ENCODE measurements at regions not wholly inside any gene's neighbourhood (a gene's known extent, or its start where the extent isn't known, plus 50 kb on each side); places are given as distances from the start of the nearest gene placed in this dataset.

DNA sequence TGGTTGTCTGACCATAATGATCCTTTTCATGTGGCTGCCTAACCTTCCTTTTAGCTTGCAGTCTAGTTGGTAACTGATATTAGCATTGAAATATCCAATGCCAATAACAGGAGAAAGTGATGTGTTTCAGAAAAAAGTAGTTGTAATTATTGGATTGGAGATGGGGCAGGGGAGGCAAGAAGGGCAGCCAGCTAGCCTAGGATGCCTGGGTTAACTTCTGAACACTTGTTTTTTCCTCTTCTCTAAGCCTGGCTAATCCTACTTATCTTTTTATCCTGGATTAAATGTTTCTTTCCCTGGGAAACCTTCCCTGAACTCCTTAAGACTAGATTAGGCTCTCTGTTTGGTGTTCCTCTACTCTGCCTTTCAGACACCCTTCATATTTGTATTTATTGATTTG, 380.2 kb downstream of the TMEM135 start:
- no peak for DNase-seq (ENCODE audit: low read depth)
- POLR2A ChIA-PET = no interaction called here
- no peak overlapping the region for H3K4me3 ChIP-seq (ENCODE audit: low read depth, low read length)
- H3K27me3 ChIP-seq (ENCODE audit: control insufficient read depth, insufficient read depth, low read length) = no peaks in the 10 kb centered on the region
- H3K36me3 ChIP-seq (ENCODE audit: control insufficient read depth, insufficient read depth, low read length) = no peaks in the 10 kb centered on the region
- CTCF ChIA-PET = interaction anchor here (2.0 to 8.6 kb wide), 2 partner anchors 14 to 63 kb away, joined by 8 to 128 read pairs; no protein-coding TSS in a partner anchor
- TF ChIP-seq, protein P1, sequence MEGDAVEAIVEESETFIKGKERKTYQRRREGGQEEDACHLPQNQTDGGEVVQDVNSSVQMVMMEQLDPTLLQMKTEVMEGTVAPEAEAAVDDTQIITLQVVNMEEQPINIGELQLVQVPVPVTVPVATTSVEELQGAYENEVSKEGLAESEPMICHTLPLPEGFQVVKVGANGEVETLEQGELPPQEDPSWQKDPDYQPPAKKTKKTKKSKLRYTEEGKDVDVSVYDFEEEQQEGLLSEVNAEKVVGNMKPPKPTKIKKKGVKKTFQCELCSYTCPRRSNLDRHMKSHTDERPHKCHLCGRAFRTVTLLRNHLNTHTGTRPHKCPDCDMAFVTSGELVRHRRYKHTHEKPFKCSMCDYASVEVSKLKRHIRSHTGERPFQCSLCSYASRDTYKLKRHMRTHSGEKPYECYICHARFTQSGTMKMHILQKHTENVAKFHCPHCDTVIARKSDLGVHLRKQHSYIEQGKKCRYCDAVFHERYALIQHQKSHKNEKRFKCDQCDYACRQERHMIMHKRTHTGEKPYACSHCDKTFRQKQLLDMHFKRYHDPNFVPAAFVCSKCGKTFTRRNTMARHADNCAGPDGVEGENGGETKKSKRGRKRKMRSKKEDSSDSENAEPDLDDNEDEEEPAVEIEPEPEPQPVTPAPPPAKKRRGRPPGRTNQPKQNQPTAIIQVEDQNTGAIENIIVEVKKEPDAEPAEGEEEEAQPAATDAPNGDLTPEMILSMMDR (IDR thresholded peaks at IDR 0.05; ENCODE audit: insufficient read depth, low read depth, low read length) = no peak

DNA sequence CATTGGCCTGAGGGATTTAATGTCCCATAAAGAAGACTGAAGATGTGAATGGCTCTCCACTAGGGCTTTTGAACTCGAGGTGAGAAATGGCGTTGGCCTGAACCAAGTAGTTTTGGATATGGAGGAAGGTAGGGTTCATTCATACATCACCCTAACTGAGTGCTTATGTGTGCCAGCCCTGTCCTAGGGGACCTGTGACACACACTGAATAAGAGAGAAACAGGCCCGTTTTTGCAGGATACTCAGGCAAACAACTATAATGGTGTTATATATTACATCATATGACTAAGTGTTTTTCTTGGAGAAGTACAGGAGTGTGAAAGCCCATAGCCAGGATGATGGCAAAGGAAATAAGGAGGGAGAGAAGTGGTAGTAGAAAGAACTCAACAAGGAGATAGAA, 368.1 kb downstream of the TMEM135 start:
- Histone ChIP-seq H3K27me3 (ENCODE audit: control insufficient read depth, insufficient read depth, low read length) (no peaks in the 10 kb centered on the region), H3K36me3 (ENCODE audit: control insufficient read depth, insufficient read depth, low read length) (no peaks in the 10 kb centered on the region), H3K4me3 (ENCODE audit: low read depth, low read length) (no peak overlapping the region)
- no peak for DNase-seq (ENCODE audit: low read depth)
- TF ChIP-seq, protein P1 (IDR thresholded peaks at IDR 0.05; ENCODE audit: insufficient read depth, low read depth, low read length) = no peak
- POLR2A ChIA-PET = no interaction called here
- CTCF ChIA-PET = no interaction called here

DNA sequence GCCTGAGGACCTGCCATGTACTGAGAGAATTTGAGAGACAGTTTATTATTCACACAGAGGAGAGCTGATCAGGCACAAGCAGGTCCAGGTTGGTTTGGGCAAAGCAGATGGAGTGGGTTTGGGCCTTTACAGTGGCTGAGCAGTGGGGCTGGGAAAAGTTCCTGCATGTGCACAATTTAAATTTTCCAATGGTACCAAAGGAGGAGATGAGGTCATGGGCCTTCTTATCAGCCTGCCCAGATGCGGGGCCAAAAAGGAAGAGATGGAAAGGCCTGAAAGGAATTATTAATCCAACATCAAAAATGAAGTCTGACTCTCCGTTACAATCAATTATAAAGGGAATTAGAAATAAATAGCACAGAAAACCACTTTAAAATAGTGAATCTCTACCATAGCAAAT, 367.6 kb downstream of the TMEM135 start:
- no peak for DNase-seq (ENCODE audit: low read depth)
- TF ChIP-seq, protein P1 (IDR thresholded peaks at IDR 0.05; ENCODE audit: insufficient read depth, low read depth, low read length) = no peak
- CTCF ChIA-PET = no interaction called here
- no peaks in the 10 kb centered on the region for H3K36me3 ChIP-seq (ENCODE audit: control insufficient read depth, insufficient read depth, low read length)
- POLR2A ChIA-PET = no interaction called here
- no peak overlapping the region for H3K4me3 ChIP-seq (ENCODE audit: low read depth, low read length)
- H3K27me3 ChIP-seq (ENCODE audit: control insufficient read depth, insufficient read depth, low read length) = no peaks in the 10 kb centered on the region

DNA sequence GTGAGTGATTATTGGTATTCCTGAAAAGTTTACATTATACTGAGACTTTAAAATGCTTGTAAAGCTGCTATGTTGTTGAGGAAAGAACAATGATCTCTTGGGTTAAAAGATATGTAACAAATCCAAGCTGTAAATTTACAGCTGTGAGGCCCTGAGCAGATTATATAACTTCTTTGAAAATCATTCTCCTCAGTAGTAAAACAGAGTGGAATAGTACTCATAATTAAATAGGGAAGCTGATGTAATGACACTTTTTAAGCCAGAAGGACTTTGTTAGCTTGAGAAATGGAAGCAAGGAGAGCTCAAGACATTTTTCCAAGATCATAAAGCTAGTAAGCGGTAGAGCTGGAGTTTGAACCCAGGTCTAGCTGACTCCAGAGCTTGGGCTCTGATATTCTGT, 363.9 kb downstream of the TMEM135 start:
- no peaks in the 10 kb centered on the region for H3K36me3 ChIP-seq (ENCODE audit: control insufficient read depth, insufficient read depth, low read length)
- no peak for DNase-seq (ENCODE audit: low read depth)
- POLR2A ChIA-PET = no interaction called here
- no peak overlapping the region for H3K4me3 ChIP-seq (ENCODE audit: low read depth, low read length)
- CTCF ChIA-PET = interaction anchor here (0.6 to 3.2 kb wide), 2 partner anchors 20 to 406 kb away, joined by 3 to 14 read pairs; no protein-coding TSS in a partner anchor
- TF ChIP-seq, protein P1 (IDR thresholded peaks at IDR 0.05; ENCODE audit: insufficient read depth, low read depth, low read length) = no peak
- H3K27me3 ChIP-seq (ENCODE audit: control insufficient read depth, insufficient read depth, low read length) = no peaks in the 10 kb centered on the region

DNA sequence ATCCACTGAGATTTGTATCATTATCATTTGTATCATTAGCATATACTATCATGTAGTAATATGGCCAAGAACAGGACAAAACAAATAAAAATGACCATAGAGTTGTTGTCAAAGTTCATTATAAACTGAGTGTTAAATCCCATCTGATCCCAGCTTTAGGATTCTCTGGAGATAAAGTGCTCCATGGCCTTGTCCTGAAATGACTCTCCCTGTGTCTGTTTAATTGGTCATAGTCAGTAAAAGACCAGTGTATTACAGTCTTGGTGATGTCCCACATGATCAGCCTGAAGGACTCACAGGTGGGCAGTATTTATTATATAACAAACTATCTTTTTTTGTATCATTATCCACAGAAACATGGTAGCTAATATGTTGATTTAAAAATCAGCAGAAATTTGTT, 361.6 kb downstream of the TMEM135 start:
- POLR2A ChIA-PET = no interaction called here
- CTCF ChIA-PET = interaction anchor here (0.6 to 3.2 kb wide), 3 partner anchors 22 to 323 kb away, joined by 3 to 14 read pairs (median 4); no protein-coding TSS in a partner anchor
- Histone ChIP-seq H3K27me3 (ENCODE audit: control insufficient read depth, insufficient read depth, low read length) (no peaks in the 10 kb centered on the region), H3K36me3 (ENCODE audit: control insufficient read depth, insufficient read depth, low read length) (no peaks in the 10 kb centered on the region), H3K4me3 (ENCODE audit: low read depth, low read length) (no peak overlapping the region)
- TF ChIP-seq, protein P1 (IDR thresholded peaks at IDR 0.05; ENCODE audit: insufficient read depth, low read depth, low read length) = no peak
- DNase-seq (ENCODE audit: low read depth) = no peak
